ENCODE measurements at regions not wholly inside any gene's neighbourhood (a gene's known extent, or its start where the extent isn't known, plus 50 kb on each side); places are given as distances from the start of the nearest gene placed in this dataset.

DNA sequence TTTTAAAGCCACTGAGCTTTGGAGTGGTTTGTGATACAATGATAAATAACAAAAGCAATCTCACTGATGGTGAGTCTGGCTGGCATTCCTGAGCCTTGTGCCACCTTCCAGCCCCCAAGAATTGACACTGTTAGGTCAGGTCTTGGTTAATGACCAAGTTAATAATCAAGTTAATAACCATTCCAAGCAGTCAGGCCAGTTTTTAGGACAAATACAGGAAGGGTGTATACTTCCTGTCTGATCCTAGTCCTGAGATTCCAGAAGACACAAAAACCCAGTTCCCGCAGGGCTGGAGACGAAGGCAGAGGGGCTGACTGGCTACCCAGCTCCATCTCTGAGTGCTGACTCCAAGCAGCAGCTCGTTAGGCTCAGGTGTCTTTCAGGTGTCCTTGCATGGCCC lies 74.6 kb upstream of the LAPTM4A start:
- Histone ChIP-seq H3K4me3 (no peak overlapping the region), H3K9ac (ENCODE audit: low read depth in 2 of 2, low read length in 2 of 2) (no peak overlapping the region), H3K4me1 (peaks cover 9% of the 10 kb centered on the region), H3K9me3 (no peaks in the 10 kb centered on the region), H3K27me3 (no peaks in the 10 kb centered on the region), H3K36me3 (no peaks in the 10 kb centered on the region), H3K27ac (no peak overlapping the region)
- DNase-seq = no peak
- TF ChIP-seq, protein P1, sequence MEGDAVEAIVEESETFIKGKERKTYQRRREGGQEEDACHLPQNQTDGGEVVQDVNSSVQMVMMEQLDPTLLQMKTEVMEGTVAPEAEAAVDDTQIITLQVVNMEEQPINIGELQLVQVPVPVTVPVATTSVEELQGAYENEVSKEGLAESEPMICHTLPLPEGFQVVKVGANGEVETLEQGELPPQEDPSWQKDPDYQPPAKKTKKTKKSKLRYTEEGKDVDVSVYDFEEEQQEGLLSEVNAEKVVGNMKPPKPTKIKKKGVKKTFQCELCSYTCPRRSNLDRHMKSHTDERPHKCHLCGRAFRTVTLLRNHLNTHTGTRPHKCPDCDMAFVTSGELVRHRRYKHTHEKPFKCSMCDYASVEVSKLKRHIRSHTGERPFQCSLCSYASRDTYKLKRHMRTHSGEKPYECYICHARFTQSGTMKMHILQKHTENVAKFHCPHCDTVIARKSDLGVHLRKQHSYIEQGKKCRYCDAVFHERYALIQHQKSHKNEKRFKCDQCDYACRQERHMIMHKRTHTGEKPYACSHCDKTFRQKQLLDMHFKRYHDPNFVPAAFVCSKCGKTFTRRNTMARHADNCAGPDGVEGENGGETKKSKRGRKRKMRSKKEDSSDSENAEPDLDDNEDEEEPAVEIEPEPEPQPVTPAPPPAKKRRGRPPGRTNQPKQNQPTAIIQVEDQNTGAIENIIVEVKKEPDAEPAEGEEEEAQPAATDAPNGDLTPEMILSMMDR (IDR thresholded peaks at IDR 0.05) = no peak
- intact Hi-C loops (cut with DNase I) = no loop called here

DNA sequence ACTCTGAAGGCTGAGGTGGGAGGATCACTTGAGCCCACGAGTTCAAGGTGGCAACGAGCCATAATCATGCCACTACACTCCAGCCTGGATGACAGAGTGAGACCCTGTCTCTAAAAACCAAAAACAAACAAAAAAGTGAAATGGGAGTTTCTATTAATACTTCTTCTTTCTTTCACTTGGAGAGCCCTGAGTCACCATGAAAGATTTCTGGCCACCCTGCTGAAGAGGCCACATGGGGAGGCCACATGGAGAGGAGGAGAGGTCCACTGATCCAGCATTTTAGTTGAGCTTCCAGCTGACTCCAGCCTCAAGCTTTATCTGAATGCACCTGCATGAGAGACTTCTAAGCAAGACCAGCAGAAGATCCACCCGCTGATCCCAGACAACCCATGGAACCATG lies 74.2 kb upstream of the LAPTM4A start:
- TF ChIP-seq, protein P1 (IDR thresholded peaks at IDR 0.05) = no peak
- H3K4me3 ChIP-seq = no peak overlapping the region
- no peak for DNase-seq
- H3K27ac ChIP-seq = no peak overlapping the region
- peaks cover 8% of the 10 kb centered on the region for H3K4me1 ChIP-seq
- intact Hi-C loops (cut with DNase I) = no loop called here
- H3K27me3 ChIP-seq = no peaks in the 10 kb centered on the region
- H3K9ac ChIP-seq (ENCODE audit: low read depth in 2 of 2, low read length in 2 of 2) = no peak overlapping the region
- H3K9me3 ChIP-seq = no peaks in the 10 kb centered on the region
- no peaks in the 10 kb centered on the region for H3K36me3 ChIP-seq

DNA sequence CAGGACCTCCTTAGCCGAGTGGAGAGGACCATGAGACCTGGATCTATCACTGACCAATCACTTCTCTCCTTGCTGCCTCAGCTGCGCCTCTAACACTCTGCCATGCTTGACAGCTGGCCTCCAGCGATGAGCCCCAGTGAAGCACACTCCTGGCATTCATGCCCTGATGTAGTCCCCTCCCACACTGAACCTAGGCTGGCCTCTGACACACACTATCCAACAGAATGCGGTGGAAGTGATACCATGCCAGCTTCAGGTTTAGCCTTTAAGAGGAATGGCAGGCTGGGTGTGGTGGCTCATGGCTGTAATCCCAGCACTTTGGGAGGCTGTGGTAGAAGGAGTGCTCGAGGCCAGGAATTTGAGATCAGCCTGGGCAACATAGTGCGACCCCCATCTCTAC lies 73.7 kb upstream of the LAPTM4A start:
- intact Hi-C loops (cut with DNase I) = no loop called here
- Histone ChIP-seq H3K9me3 (no peaks in the 10 kb centered on the region), H3K4me3 (no peak overlapping the region), H3K9ac (ENCODE audit: low read depth in 2 of 2, low read length in 2 of 2) (no peak overlapping the region), H3K36me3 (no peaks in the 10 kb centered on the region), H3K27me3 (no peaks in the 10 kb centered on the region), H3K27ac (no peak overlapping the region), H3K4me1 (peaks cover 4% of the 10 kb centered on the region)
- no peak for DNase-seq
- TF ChIP-seq, protein P1 (IDR thresholded peaks at IDR 0.05) = no peak

DNA sequence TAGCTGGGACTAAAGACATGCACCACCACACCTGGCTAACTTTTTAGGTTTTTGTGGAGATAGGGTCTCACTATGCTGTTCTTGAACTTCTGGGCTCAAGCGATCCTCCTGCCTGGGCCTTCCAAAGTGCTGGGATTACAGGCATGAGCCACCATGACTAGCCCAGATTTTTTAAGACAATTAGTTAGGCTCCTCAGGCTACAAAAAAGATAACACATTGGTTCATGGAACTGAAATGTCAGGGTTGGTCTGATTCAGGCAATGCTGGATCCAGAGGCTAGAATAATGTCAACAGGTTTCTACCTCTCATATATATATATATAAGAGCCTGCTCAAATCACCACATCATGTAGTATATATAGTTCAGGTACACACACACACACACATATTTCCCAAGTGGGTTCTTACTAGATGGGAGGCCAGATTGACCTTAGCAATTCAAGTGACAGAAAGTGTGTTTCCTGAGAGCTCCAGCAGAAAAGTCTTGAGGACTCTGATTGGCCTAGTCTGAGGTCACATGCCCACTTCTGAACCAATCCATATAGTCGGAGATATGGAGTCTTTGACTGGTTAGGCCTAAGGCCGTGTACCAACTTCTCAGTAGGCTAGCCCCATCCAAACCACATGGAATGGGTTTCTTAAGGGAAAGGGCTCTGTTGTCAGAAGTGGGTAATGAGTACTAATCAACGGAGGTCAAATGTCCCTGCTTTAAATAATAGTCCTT lies 72.6 kb upstream of the LAPTM4A start:
- H3K4me3 ChIP-seq = no peak overlapping the region
- no peaks in the 10 kb centered on the region for H3K36me3 ChIP-seq
- H3K9ac ChIP-seq (ENCODE audit: low read depth in 2 of 2, low read length in 2 of 2) = no peak overlapping the region
- DNase-seq = no peak
- TF ChIP-seq, protein P1 (IDR thresholded peaks at IDR 0.05) = no peak
- no peaks in the 10 kb centered on the region for H3K27me3 ChIP-seq
- no peak overlapping the region for H3K27ac ChIP-seq
- intact Hi-C loops (cut with DNase I) = no loop called here
- H3K9me3 ChIP-seq = no peaks in the 10 kb centered on the region
- H3K4me1 ChIP-seq = no peaks in the 10 kb centered on the region

DNA sequence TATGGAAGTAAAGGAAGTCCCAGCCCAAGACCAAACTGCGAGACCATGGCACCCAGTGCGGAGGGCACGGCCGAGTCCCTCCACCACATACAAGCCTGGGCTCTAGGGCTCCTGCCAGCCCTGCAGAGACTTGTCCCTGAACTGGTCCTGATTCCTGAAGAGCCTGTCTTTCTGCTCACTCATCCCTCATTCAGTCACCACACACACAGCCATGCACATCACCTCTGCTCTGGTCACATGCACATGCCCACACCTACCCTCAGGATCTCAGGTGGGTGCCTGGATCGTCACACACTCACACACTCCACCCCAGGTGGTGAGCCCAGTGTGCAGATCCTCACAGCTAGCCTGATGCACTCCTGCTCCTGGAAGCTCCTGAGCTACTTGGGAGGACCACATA lies 71.4 kb upstream of the LAPTM4A start:
- H3K4me3 ChIP-seq = no peak overlapping the region
- H3K9me3 ChIP-seq = no peaks in the 10 kb centered on the region

More for the DNA sequence above, 71.4 kb upstream of the LAPTM4A start:
- intact Hi-C loops (cut with DNase I) = no loop called here
- Histone ChIP-seq H3K36me3 (no peaks in the 10 kb centered on the region), H3K27me3 (no peaks in the 10 kb centered on the region), H3K4me1 (no peaks in the 10 kb centered on the region), H3K9ac (ENCODE audit: low read depth in 2 of 2, low read length in 2 of 2) (no peak overlapping the region), H3K27ac (no peak overlapping the region)
- no peak for DNase-seq
- TF ChIP-seq, protein P1 (IDR thresholded peaks at IDR 0.05) = no peak
